ENCODE measurements at regions not wholly inside any gene's neighbourhood (a gene's known extent, or its start where the extent isn't known, plus 50 kb on each side); places are given as distances from the start of the nearest gene placed in this dataset.
A peak's percentile ranks its signal among the peaks of the same experiment; 100 is the strongest.

GRCh38 chr18:30858560-30858959, 184.0 kb downstream of the DSC3 start:
- no peak for FAIRE-seq
- no peaks in the 10 kb centered on the region for H4K20me1 ChIP-seq (ENCODE audit: insufficient read depth, low read length)
- no peak overlapping the region for H3K27ac ChIP-seq (ENCODE audit: extremely low read length, insufficient read depth, low read length)
- no peaks in the 10 kb centered on the region for H3K79me2 ChIP-seq (ENCODE audit: insufficient read depth, low read length)
- in situ Hi-C loops (cut with HindIII; ENCODE audit: extremely low pct_ligation_motif_present, low pct_unique_long_range_greater_than_20kb) (no loop called here), intact Hi-C loops (cut with micrococcal nuclease; ENCODE audit: unreplicated experiment) (no loop called here)
- H3K4me3 ChIP-seq (replicated peaks in 1 of 3; ENCODE audit: insufficient read depth in 1 of 3, low read depth in 2 of 3, low read length in 3 of 3): no peak overlapping the region
- ChIA-PET POLR2A (no interaction called here), CTCF (ENCODE audit: low intra/inter-chr PET ratio, low total read pairs) (no interaction called here)
- H2AFZ ChIP-seq (ENCODE audit: low read length): no peak overlapping the region
- no TSS peak for BruUV-seq (replicated peaks)
- ATAC-seq: no peak
- no peaks in the 10 kb centered on the region for H3K36me3 ChIP-seq (replicated peaks in 1 of 2; ENCODE audit: control insufficient read depth in 1 of 2, insufficient read depth in 2 of 2, low read length in 2 of 2)
- WGBS (ENCODE audit: low lambda C conversion rate): 0% methylated on average over 2 of the region's 2 CpGs
- H3K9me3 ChIP-seq (ENCODE audit: low read length): no peaks in the 10 kb centered on the region
- no peak overlapping the region for H3K4me2 ChIP-seq (ENCODE audit: low read depth, low read length)
- TF ChIP-seq ZFP36L2 (CRISPR knock-in tag; IDR thresholded peaks at IDR 0.05) (no peak), ZFX (CRISPR knock-in tag; IDR thresholded peaks at IDR 0.05; ENCODE audit: low read depth) (no peak)
- DNase-seq (ENCODE audit: low spot score): no peak
- H3K27me3 ChIP-seq (ENCODE audit: control insufficient read depth in 1 of 2, insufficient read depth in 2 of 2, low read length in 2 of 2): no peaks in the 10 kb centered on the region
- H3K4me1 ChIP-seq (ENCODE audit: insufficient read depth, low read length): no peaks in the 10 kb centered on the region
- no peak overlapping the region for H3K9ac ChIP-seq (ENCODE audit: insufficient read depth, low read depth, low read length)

- no peak for DNase-seq (ENCODE audit: low spot score)
- H3K9me3 ChIP-seq (ENCODE audit: low read length): no peaks in the 10 kb centered on the region
- ATAC-seq: no peak
- no peaks in the 10 kb centered on the region for H3K27me3 ChIP-seq (ENCODE audit: control insufficient read depth in 1 of 2, insufficient read depth in 2 of 2, low read length in 2 of 2)
- H3K79me2 ChIP-seq (ENCODE audit: insufficient read depth, low read length): no peaks in the 10 kb centered on the region
- TF ChIP-seq CCAR2 (optimal IDR thresholded peaks at IDR 0.05; ENCODE audit: low read depth, low read length): no peak
- TF ChIP-seq, protein P1, sequence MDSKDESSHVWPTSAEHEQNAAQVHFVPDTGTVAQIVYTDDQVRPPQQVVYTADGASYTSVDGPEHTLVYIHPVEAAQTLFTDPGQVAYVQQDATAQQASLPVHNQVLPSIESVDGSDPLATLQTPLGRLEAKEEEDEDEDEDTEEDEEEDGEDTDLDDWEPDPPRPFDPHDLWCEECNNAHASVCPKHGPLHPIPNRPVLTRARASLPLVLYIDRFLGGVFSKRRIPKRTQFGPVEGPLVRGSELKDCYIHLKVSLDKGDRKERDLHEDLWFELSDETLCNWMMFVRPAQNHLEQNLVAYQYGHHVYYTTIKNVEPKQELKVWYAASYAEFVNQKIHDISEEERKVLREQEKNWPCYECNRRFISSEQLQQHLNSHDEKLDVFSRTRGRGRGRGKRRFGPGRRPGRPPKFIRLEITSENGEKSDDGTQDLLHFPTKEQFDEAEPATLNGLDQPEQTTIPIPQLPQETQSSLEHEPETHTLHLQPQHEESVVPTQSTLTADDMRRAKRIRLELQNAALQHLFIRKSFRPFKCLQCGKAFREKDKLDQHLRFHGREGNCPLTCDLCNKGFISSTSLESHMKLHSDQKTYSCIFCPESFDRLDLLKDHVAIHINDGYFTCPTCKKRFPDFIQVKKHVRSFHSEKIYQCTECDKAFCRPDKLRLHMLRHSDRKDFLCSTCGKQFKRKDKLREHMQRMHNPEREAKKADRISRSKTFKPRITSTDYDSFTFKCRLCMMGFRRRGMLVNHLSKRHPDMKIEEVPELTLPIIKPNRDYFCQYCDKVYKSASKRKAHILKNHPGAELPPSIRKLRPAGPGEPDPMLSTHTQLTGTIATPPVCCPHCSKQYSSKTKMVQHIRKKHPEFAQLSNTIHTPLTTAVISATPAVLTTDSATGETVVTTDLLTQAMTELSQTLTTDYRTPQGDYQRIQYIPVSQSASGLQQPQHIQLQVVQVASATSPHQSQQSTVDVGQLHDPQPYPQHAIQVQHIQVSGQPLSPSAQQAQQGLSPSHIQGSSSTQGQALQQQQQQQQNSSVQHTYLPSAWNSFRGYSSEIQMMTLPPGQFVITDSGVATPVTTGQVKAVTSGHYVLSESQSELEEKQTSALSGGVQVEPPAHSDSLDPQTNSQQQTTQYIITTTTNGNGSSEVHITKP (CRISPR knock-in tag; IDR thresholded peaks at IDR 0.05; ENCODE audit: low read depth): no peak
- TF ChIP-seq JDP2 (CRISPR knock-in tag; IDR thresholded peaks at IDR 0.05; ENCODE audit: borderline replicate concordance): no peak
- no peak for TF ChIP-seq JUNB (CRISPR knock-in tag; IDR thresholded peaks at IDR 0.05; ENCODE audit: borderline replicate concordance)
- peak; percentile 59; the same call in 1 of the 2 replicates for TF ChIP-seq CEBPB (IDR thresholded peaks at IDR 0.05; ENCODE audit: borderline replicate concordance, low read depth, low read length)
- no peak for TF ChIP-seq ZNF674 (CRISPR knock-in tag; IDR thresholded peaks at IDR 0.05; ENCODE audit: low read depth)
- no peak for TF ChIP-seq ZBTB8A (CRISPR knock-in tag; IDR thresholded peaks at IDR 0.05; ENCODE audit: borderline replicate concordance, low read depth)
- no peak for TF ChIP-seq NCOA1 (CRISPR knock-in tag; IDR thresholded peaks at IDR 0.05)
- H3K4me1 ChIP-seq (ENCODE audit: insufficient read depth, low read length): no peaks in the 10 kb centered on the region
- no peaks in the 10 kb centered on the region for H4K20me1 ChIP-seq (ENCODE audit: insufficient read depth, low read length)
- POLR2A ChIA-PET: no interaction called here
- 6% methylated on average over 2 of the region's 2 CpGs for WGBS (ENCODE audit: low lambda C conversion rate)
- no peak overlapping the region for H3K4me2 ChIP-seq (ENCODE audit: low read depth, low read length)
- H3K9ac ChIP-seq (ENCODE audit: insufficient read depth, low read depth, low read length): no peak overlapping the region
- in situ Hi-C loops (cut with HindIII; ENCODE audit: extremely low pct_ligation_motif_present, low pct_unique_long_range_greater_than_20kb): no loop called here
- H3K27ac ChIP-seq (ENCODE audit: extremely low read length, insufficient read depth, low read length): no peak overlapping the region
- H2AFZ ChIP-seq (ENCODE audit: low read length): no peak overlapping the region
- CTCF ChIA-PET (ENCODE audit: low intra/inter-chr PET ratio, low total read pairs): no interaction called here
- H3K4me3 ChIP-seq (replicated peaks in 1 of 3; ENCODE audit: insufficient read depth in 1 of 3, low read depth in 2 of 3, low read length in 3 of 3): no peak overlapping the region
- intact Hi-C loops (cut with micrococcal nuclease; ENCODE audit: unreplicated experiment): no loop called here
- H3K36me3 ChIP-seq (replicated peaks in 1 of 2; ENCODE audit: control insufficient read depth in 1 of 2, insufficient read depth in 2 of 2, low read length in 2 of 2): no peaks in the 10 kb centered on the region
- BruUV-seq (replicated peaks): no TSS peak
- no peak for FAIRE-seq
Measured at GRCh38 chr18:30855762-30856161, 186.8 kb downstream of the DSC3 start.
